AG09319 (cell line): ENCODE measurements at regions not wholly inside any gene's neighbourhood (a gene's known extent, or its start where the extent isn't known, plus 50 kb on each side); places are given as distances from the start of the nearest gene placed in this dataset.
"Not testable (repeated sequence)": the region's sequence is repeated elsewhere in the genome, so short reads cannot be mapped to it uniquely, and the experiment has no call there.

Experiments
- DNase-seq: peaks from one replicate; pipeline ENCODE4 v3.0.0-alpha.2; 2010; ENCODE audit warnings: low read depth; ENCODE audit errors: extremely low read depth
- CTCF ChIP-seq: IDR thresholded peaks from 2 replicates; pipeline ENCODE4 v1.5.1; 2011; ENCODE audit warnings: low read depth, mild to moderate bottlenecking, inconsistent platforms, low read length, moderate library complexity

- DNase-seq: no peak
- TF ChIP-seq CTCF: no peak
Measured at GRCh38 chr6:85764844-85765243, 122.2 kb upstream of the SYNCRIP start.

GRCh38 chr6:85756982-85757381 is 114.3 kb upstream of the SYNCRIP start:
- no peak for DNase-seq
- peak; percentile 39 for TF ChIP-seq CTCF

- TF ChIP-seq CTCF: no peak
- no peak for DNase-seq
Measured at GRCh38 chr6:85754894-85755293, 112.2 kb upstream of the SYNCRIP start.

GRCh38 chr6:85752602-85753001 is 109.9 kb upstream of the SYNCRIP start:
- TF ChIP-seq CTCF: no peak
- no peak for DNase-seq

GRCh38 chr6:85751374-85752055 is 108.8 kb upstream of the SYNCRIP start:
- DNase-seq: no peak
- TF ChIP-seq CTCF: no peak

- not testable (repeated sequence) for DNase-seq
Measured at GRCh38 chr6:85750146-85750545, 107.5 kb upstream of the SYNCRIP start.

GRCh38 chr6:85749236-85749635 is 106.5 kb upstream of the SYNCRIP start:
- no peak for DNase-seq
- TF ChIP-seq CTCF: no peak

GRCh38 chr6:85747666-85748065 is 105.0 kb upstream of the SYNCRIP start:
- no peak for TF ChIP-seq CTCF
- DNase-seq: no peak
